ENCODE measurements at regions not wholly inside any gene's neighbourhood (a gene's known extent, or its start where the extent isn't known, plus 50 kb on each side); places are given as distances from the start of the nearest gene placed in this dataset.

GRCh38 chr1:99539131-99539530 lies 106.8 kb upstream of the PALMD start:
- no peaks in the 10 kb centered on the region for H3F3A ChIP-seq (ENCODE audit: low read depth)
- H3K36me3 ChIP-seq (ENCODE audit: insufficient read depth, low read length): no peaks in the 10 kb centered on the region
- no peaks in the 10 kb centered on the region for H4K20me1 ChIP-seq (ENCODE audit: insufficient read depth, low read length, poor library complexity, severe bottlenecking)
- no peak overlapping the region for H3K4me2 ChIP-seq (ENCODE audit: low read depth, low read length, poor library complexity, severe bottlenecking)
- no peaks in the 10 kb centered on the region for H3K79me2 ChIP-seq (ENCODE audit: insufficient read depth, low read length)
- peaks cover under 1% of the 10 kb centered on the region for H3K4me1 ChIP-seq (ENCODE audit: insufficient read depth, low read length, poor library complexity, severe bottlenecking)
- no peak overlapping the region for H2AFZ ChIP-seq (ENCODE audit: low read length)
- H3K9me2 ChIP-seq (replicated peaks; ENCODE audit: low read depth, low read length): no peaks in the 10 kb centered on the region
- H3K27me3 ChIP-seq (ENCODE audit: insufficient read depth, low read length, poor library complexity, severe bottlenecking): no peaks in the 10 kb centered on the region
- H3K9ac ChIP-seq (ENCODE audit: low read depth, low read length, poor library complexity, severe bottlenecking): no peak overlapping the region
- TF ChIP-seq CTCF (conservative IDR thresholded peaks at IDR 0.05; ENCODE audit: low read length) (no peak), EZH2phosphoT487 (IDR thresholded peaks at IDR 0.05; ENCODE audit: borderline replicate concordance) (no peak)
- H3K4me3 ChIP-seq (ENCODE audit: low read length, poor library complexity, severe bottlenecking): no peak overlapping the region
- H3K9me3 ChIP-seq (ENCODE audit: insufficient read depth, low read depth, low read length): no peaks in the 10 kb centered on the region

GRCh38 chr1:99540744-99541143 lies 105.2 kb upstream of the PALMD start:
- H3K9me3 ChIP-seq (ENCODE audit: insufficient read depth, low read depth, low read length): no peaks in the 10 kb centered on the region
- no peaks in the 10 kb centered on the region for H4K20me1 ChIP-seq (ENCODE audit: insufficient read depth, low read length, poor library complexity, severe bottlenecking)
- H3K79me2 ChIP-seq (ENCODE audit: insufficient read depth, low read length): no peaks in the 10 kb centered on the region
- no peak overlapping the region for H3K4me2 ChIP-seq (ENCODE audit: low read depth, low read length, poor library complexity, severe bottlenecking)
- no peak overlapping the region for H2AFZ ChIP-seq (ENCODE audit: low read length)
- TF ChIP-seq EZH2phosphoT487 (IDR thresholded peaks at IDR 0.05; ENCODE audit: borderline replicate concordance) (no peak), CTCF (conservative IDR thresholded peaks at IDR 0.05; ENCODE audit: low read length) (no peak)
- no peak overlapping the region for H3K9ac ChIP-seq (ENCODE audit: low read depth, low read length, poor library complexity, severe bottlenecking)
- H3K27me3 ChIP-seq (ENCODE audit: insufficient read depth, low read length, poor library complexity, severe bottlenecking): no peaks in the 10 kb centered on the region
- H3K4me1 ChIP-seq (ENCODE audit: insufficient read depth, low read length, poor library complexity, severe bottlenecking): peaks cover 10% of the 10 kb centered on the region
- H3K4me3 ChIP-seq (ENCODE audit: low read length, poor library complexity, severe bottlenecking): no peak overlapping the region
- no peaks in the 10 kb centered on the region for H3K36me3 ChIP-seq (ENCODE audit: insufficient read depth, low read length)
- H3K9me2 ChIP-seq (replicated peaks; ENCODE audit: low read depth, low read length): no peaks in the 10 kb centered on the region
- H3F3A ChIP-seq (ENCODE audit: low read depth): no peaks in the 10 kb centered on the region

GRCh38 chr1:99544328-99544727 lies 101.6 kb upstream of the PALMD start:
- H3K4me3 ChIP-seq (ENCODE audit: low read length, poor library complexity, severe bottlenecking): no peak overlapping the region

More at GRCh38 chr1:99544328-99544727, 101.6 kb upstream of the PALMD start:
- TF ChIP-seq EZH2phosphoT487 (IDR thresholded peaks at IDR 0.05; ENCODE audit: borderline replicate concordance) (no peak), CTCF (conservative IDR thresholded peaks at IDR 0.05; ENCODE audit: low read length) (no peak)
- Histone ChIP-seq H4K20me1 (ENCODE audit: insufficient read depth, low read length, poor library complexity, severe bottlenecking) (no peaks in the 10 kb centered on the region), H3K4me2 (ENCODE audit: low read depth, low read length, poor library complexity, severe bottlenecking) (no peak overlapping the region), H3K4me1 (ENCODE audit: insufficient read depth, low read length, poor library complexity, severe bottlenecking) (peaks cover 18% of the 10 kb centered on the region), H3K79me2 (ENCODE audit: insufficient read depth, low read length) (no peaks in the 10 kb centered on the region), H3K36me3 (ENCODE audit: insufficient read depth, low read length) (no peaks in the 10 kb centered on the region), H3K9ac (ENCODE audit: low read depth, low read length, poor library complexity, severe bottlenecking) (no peak overlapping the region), H3F3A (ENCODE audit: low read depth) (no peaks in the 10 kb centered on the region), H2AFZ (ENCODE audit: low read length) (no peak overlapping the region), H3K9me3 (ENCODE audit: insufficient read depth, low read depth, low read length) (no peaks in the 10 kb centered on the region), H3K9me2 (replicated peaks; ENCODE audit: low read depth, low read length) (no peaks in the 10 kb centered on the region), H3K27me3 (ENCODE audit: insufficient read depth, low read length, poor library complexity, severe bottlenecking) (no peaks in the 10 kb centered on the region)
